Ovary (tissue), 7 donors: ENCODE measurements at regions not wholly inside any gene's neighbourhood (a gene's known extent, or its start where the extent isn't known, plus 50 kb on each side); places are given as distances from the start of the nearest gene placed in this dataset.

ENCODE experiments used
- DNase-seq, 5 donors: peaks; one replicate each; pipeline ENCODE4 v3.0.0-alpha.2; 2019 to 2020
- H3K27ac ChIP-seq, 2 donors: fragments of 200-600 bp; one replicate each; pipeline versions ENCODE4 v1.5.1 to v1.8.0; 2019 to 2022
- H3K27me3 ChIP-seq: fragments of 200-600 bp; one replicate; pipeline ENCODE4 v1.8.0; 2022
- H3K36me3 ChIP-seq: fragments of 200-600 bp; sonication (generic); one replicate; pipeline ENCODE4 v1.5.1; 2019
- H3K4me1 ChIP-seq: one replicate; pipeline ENCODE4 v1.8.1; 2013; ENCODE audit warnings: mild to moderate bottlenecking, moderate library complexity; ENCODE audit not compliant: insufficient read depth
- H3K4me3 ChIP-seq: fragments of 200-600 bp; sonication (generic); one replicate; pipeline ENCODE4 v1.5.1; 2017
- H3K9me3 ChIP-seq, 2 donors: fragments of 200-600 bp in 1 of 2; sonication (generic) in 1 of 2; one replicate each; pipeline versions ENCODE4 v1.5.1 to v1.8.1; 2013 to 2019; ENCODE audit warnings: mild to moderate bottlenecking in 1 of 2, moderate library complexity in 1 of 2
- EP300 ChIP-seq: sonication (generic); formaldehyde crosslinking; IDR thresholded peaks from one replicate; pipeline ENCODE4 v1.6.1; 2017; ENCODE audit warnings: antibody characterized with exemption
- POLR2A ChIP-seq: fragments of 450-650 bp; IDR thresholded peaks from one replicate; pipeline ENCODE4 v1.6.1; 2017; ENCODE audit warnings: antibody characterized with exemption, mild to moderate bottlenecking, moderate library complexity
- WGBS, 3 donors: extraction: QIAGEN DNeasy Blood & Tissue Kit in 1 of 3; methylation state at CpG; one replicate each; pipeline versions ENCODE4 v1.1.5 to v1.1.7; 2013 to 2017; 5-methylcytosine and 5-hydroxymethylcytosine counted together
- intact Hi-C, 4 donors: fragments of 100-400 bp; cut with DNase I; formaldehyde crosslinking; loops; one replicate each; pipeline versions ENCODE4 v1.11.0 to v1.15.1; 2022 to 2023
- TF ChIP-seq, protein P1 (sequence below), 3 donors: fragments of 450-650 bp in 2 of 3; fragments of 200-600 bp in 1 of 3; IDR thresholded peaks; one replicate each; pipeline versions ENCODE4 v1.5.1 to v1.8.0; 2016 to 2022; ENCODE audit warnings: antibody characterized with exemption in 3 of 3, mild to moderate bottlenecking in 1 of 3
- donor health status: DM: no; HTN: no; CAD: no; lungs with moderate emphysema.
- donor health status: DM: no; HTN: no; CAD: no.
- donor health status: Bipolar disorder and iron deficiency.
- donor health status: DM: no; HTN: no; CAD: no.
- donor health status: DM: yes; HTN: yes; CAD: no.

DNA sequence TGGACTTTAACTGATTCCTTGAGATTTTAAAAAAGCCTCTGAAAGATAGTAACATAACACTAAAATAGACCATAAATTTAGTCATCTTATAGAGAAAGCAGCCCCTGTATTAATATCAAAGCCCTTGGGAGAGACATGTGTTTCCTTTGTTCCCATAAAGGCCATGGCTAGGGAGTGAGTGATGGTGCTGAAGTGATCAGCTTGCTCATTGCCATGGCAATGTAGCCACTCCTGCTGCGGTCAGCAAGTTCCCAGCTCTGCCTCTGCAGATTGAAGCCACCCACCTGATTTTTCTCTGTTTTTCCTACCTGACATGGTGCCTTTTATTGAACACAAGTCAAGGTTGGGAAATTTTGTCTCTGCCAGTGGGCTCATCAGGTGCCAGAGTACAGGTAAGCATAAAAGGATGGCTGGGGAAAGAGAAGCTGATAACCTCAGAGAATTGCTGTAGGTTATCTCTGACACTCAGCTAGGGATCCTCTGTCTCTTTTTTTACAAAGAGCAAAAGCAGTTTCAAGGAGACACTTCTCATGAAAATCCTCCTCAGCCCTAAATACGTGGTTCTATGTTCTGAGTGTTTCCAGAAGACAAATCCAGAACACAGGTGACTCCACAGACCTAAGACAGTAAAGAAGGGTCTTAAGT, 296.3 kb upstream of the NMUR2 start:
- Histone ChIP-seq H3K36me3 (no peaks in the 10 kb centered on the region), H3K27ac (no peak overlapping the region), H3K4me3 (no peak overlapping the region), H3K9me3 (no peaks in the 10 kb centered on the region), H3K27me3 (no peaks in the 10 kb centered on the region), H3K4me1 (no peaks in the 10 kb centered on the region)
- WGBS, 3 donors: 28 to 50% (median 36%) methylated on average over 2 of the region's 2 CpGs
- intact Hi-C loops: no loop called here
- TF ChIP-seq POLR2A (no peak), EP300 (no peak)
- TF ChIP-seq, protein P1, sequence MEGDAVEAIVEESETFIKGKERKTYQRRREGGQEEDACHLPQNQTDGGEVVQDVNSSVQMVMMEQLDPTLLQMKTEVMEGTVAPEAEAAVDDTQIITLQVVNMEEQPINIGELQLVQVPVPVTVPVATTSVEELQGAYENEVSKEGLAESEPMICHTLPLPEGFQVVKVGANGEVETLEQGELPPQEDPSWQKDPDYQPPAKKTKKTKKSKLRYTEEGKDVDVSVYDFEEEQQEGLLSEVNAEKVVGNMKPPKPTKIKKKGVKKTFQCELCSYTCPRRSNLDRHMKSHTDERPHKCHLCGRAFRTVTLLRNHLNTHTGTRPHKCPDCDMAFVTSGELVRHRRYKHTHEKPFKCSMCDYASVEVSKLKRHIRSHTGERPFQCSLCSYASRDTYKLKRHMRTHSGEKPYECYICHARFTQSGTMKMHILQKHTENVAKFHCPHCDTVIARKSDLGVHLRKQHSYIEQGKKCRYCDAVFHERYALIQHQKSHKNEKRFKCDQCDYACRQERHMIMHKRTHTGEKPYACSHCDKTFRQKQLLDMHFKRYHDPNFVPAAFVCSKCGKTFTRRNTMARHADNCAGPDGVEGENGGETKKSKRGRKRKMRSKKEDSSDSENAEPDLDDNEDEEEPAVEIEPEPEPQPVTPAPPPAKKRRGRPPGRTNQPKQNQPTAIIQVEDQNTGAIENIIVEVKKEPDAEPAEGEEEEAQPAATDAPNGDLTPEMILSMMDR (IDR thresholded peaks at IDR 0.05): no peak
- DNase-seq: no peak

- H3K9me3 ChIP-seq: no peaks in the 10 kb centered on the region
- intact Hi-C loops: no loop called here
- H3K36me3 ChIP-seq: no peaks in the 10 kb centered on the region
- H3K27ac ChIP-seq: no peak overlapping the region
- TF ChIP-seq EP300: no peak
- TF ChIP-seq, protein P1 (IDR thresholded peaks at IDR 0.05): no peak
- no peak for TF ChIP-seq POLR2A
- 85 to 92% (median 89%) methylated on average over 1 of the region's 1 CpG for WGBS, 3 donors
- no peak for DNase-seq
- H3K27me3 ChIP-seq: no peaks in the 10 kb centered on the region
- H3K4me1 ChIP-seq: no peaks in the 10 kb centered on the region
- no peak overlapping the region for H3K4me3 ChIP-seq
Observed at GRCh38 chr5:152704286-152704685, 299.2 kb upstream of the NMUR2 start.

GRCh38 chr5:152711801-152712388, 306.8 kb upstream of the NMUR2 start:
- intact Hi-C loops: no loop called here
- no peak overlapping the region for H3K4me3 ChIP-seq

DNA sequence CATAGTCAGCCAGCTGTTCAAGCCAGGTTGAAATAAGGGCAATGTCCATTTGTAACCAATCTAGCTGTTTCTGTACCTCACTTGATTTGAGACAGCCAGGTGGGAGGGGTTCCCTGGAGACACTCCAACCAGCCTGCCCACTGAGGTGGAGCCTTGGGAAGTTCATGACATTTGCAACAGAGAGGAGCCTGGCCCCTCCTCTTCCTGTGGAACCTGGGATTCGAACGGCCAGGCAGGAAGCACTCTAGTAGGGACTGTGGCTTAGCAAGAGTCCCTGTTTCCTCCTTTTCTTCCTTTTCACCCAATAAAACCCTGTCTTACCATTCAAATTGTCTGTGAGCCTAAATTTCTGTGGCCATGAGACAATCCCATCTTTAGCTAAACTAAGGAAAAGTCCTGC, 312.3 kb upstream of the NMUR2 start:
- H3K9me3 ChIP-seq: no peaks in the 10 kb centered on the region
- intact Hi-C loops: loop anchor here in 1 of 4 donors (5.0 kb wide), 1 partner anchor 330 kb away; no protein-coding TSS in a partner anchor
- H3K27ac ChIP-seq: no peak overlapping the region
- 48 to 55% (median 50%) methylated on average over 2 of the region's 2 CpGs for WGBS, 3 donors
- TF ChIP-seq EP300: no peak
- no peak for TF ChIP-seq POLR2A
- TF ChIP-seq, protein P1 (IDR thresholded peaks at IDR 0.05): no peak
- H3K27me3 ChIP-seq: no peaks in the 10 kb centered on the region
- no peak overlapping the region for H3K4me3 ChIP-seq
- H3K36me3 ChIP-seq: no peaks in the 10 kb centered on the region
- no peak for DNase-seq
- no peaks in the 10 kb centered on the region for H3K4me1 ChIP-seq

More at GRCh38 chr5:152711801-152712388, 306.8 kb upstream of the NMUR2 start:
- TF ChIP-seq POLR2A (no peak), EP300 (no peak)
- TF ChIP-seq, protein P1 (IDR thresholded peaks at IDR 0.05): no peak
- Histone ChIP-seq H3K27ac (no peak overlapping the region), H3K27me3 (no peaks in the 10 kb centered on the region), H3K4me1 (no peaks in the 10 kb centered on the region), H3K9me3 (no peaks in the 10 kb centered on the region), H3K36me3 (no peaks in the 10 kb centered on the region)
- no peak for DNase-seq
- 12 to 14% (median 13%) methylated on average over 2 of the region's 2 CpGs for WGBS, 3 donors
